Activated T-cell treated with anti-CD3 and anti-CD28 coated beads, Interleukin-2, amount 50 U/mL, for 4 hours (primary cell): ENCODE measurements at regions not wholly inside any gene's neighbourhood (a gene's known extent, or its start where the extent isn't known, plus 50 kb on each side); places are given as distances from the start of the nearest gene placed in this dataset.

Experiments
- ATAC-seq, 2 donors: fragments of 200-7000 bp; cut with Tn5 transposase; one replicate each; pipeline ENCODE4 v1.10.0; 2021
- DNase-seq: peaks from one replicate; pipeline ENCODE4 v3.0.0-alpha.2; 2020
- H3K27me3 Mint-ChIP-seq: one replicate; pipeline ENCODE4 v1.8.0; 2021; ENCODE audit warnings: low read depth, mixed read lengths
- H3K36me3 Mint-ChIP-seq: one replicate; pipeline ENCODE4 v1.8.0; 2022; ENCODE audit warnings: mixed read lengths; ENCODE audit not compliant: insufficient read depth
- H3K4me1 Mint-ChIP-seq: one replicate; pipeline ENCODE4 v1.8.0; 2021; ENCODE audit warnings: low read depth, mixed read lengths
- H3K4me3 Mint-ChIP-seq: one replicate; pipeline ENCODE4 v1.8.0; 2021; ENCODE audit warnings: mild to moderate bottlenecking, moderate library complexity, mixed read lengths
- H3K9me3 Mint-ChIP-seq: one replicate; pipeline ENCODE4 v1.8.0; 2021; ENCODE audit warnings: mixed read lengths

- H3K9me3 Mint-ChIP-seq = no peaks in the 10 kb centered on the region
- no peak for DNase-seq
- H3K27me3 Mint-ChIP-seq = peaks cover 19% of the 10 kb centered on the region
- no peaks in the 10 kb centered on the region for H3K36me3 Mint-ChIP-seq
- H3K4me3 Mint-ChIP-seq = no peak overlapping the region
- ATAC-seq = no peak
- H3K4me1 Mint-ChIP-seq = no peaks in the 10 kb centered on the region
Measured at GRCh38 chr11:70717936-70718595, 319.7 kb downstream of the CTTN start.

- no peaks in the 10 kb centered on the region for H3K9me3 Mint-ChIP-seq
- H3K4me1 Mint-ChIP-seq = no peaks in the 10 kb centered on the region
- no peak overlapping the region for H3K4me3 Mint-ChIP-seq
- H3K27me3 Mint-ChIP-seq = peaks cover 16% of the 10 kb centered on the region
- DNase-seq (no peak), ATAC-seq (no peak)
- no peaks in the 10 kb centered on the region for H3K36me3 Mint-ChIP-seq
Measured at GRCh38 chr11:70719516-70719915, 321.2 kb downstream of the CTTN start.

- Mint-ChIP-seq H3K36me3 (no peaks in the 10 kb centered on the region), H3K4me1 (no peaks in the 10 kb centered on the region), H3K4me3 (no peak overlapping the region), H3K27me3 (peaks cover 16% of the 10 kb centered on the region), H3K9me3 (no peaks in the 10 kb centered on the region)
- ATAC-seq (no peak), DNase-seq (no peak)
Measured at GRCh38 chr11:70720281-70720680, 322.0 kb downstream of the CTTN start.

- H3K27me3 Mint-ChIP-seq = peaks cover 14% of the 10 kb centered on the region
- H3K9me3 Mint-ChIP-seq = no peaks in the 10 kb centered on the region
- no peak for ATAC-seq
- DNase-seq = no peak
- no peaks in the 10 kb centered on the region for H3K36me3 Mint-ChIP-seq
- H3K4me1 Mint-ChIP-seq = no peaks in the 10 kb centered on the region
- H3K4me3 Mint-ChIP-seq = no peak overlapping the region
Measured at GRCh38 chr11:70721006-70721405, 322.7 kb downstream of the CTTN start.

GRCh38 chr11:70725278-70725677, 326.9 kb downstream of the CTTN start:
- H3K27me3 Mint-ChIP-seq = peaks cover 5% of the 10 kb centered on the region
- H3K9me3 Mint-ChIP-seq = no peaks in the 10 kb centered on the region
- ATAC-seq (no peak), DNase-seq (no peak)
- H3K36me3 Mint-ChIP-seq = no peaks in the 10 kb centered on the region
- no peaks in the 10 kb centered on the region for H3K4me1 Mint-ChIP-seq
- no peak overlapping the region for H3K4me3 Mint-ChIP-seq

GRCh38 chr11:70725739-70726138, 327.4 kb downstream of the CTTN start:
- H3K36me3 Mint-ChIP-seq = no peaks in the 10 kb centered on the region
- H3K27me3 Mint-ChIP-seq = peaks cover 5% of the 10 kb centered on the region
- no peaks in the 10 kb centered on the region for H3K4me1 Mint-ChIP-seq
- ATAC-seq (no peak), DNase-seq (no peak)
- H3K9me3 Mint-ChIP-seq = no peaks in the 10 kb centered on the region
- H3K4me3 Mint-ChIP-seq = no peak overlapping the region

GRCh38 chr11:70727021-70727420, 328.7 kb downstream of the CTTN start:
- no peaks in the 10 kb centered on the region for H3K9me3 Mint-ChIP-seq
- no peak for DNase-seq
- no peaks in the 10 kb centered on the region for H3K36me3 Mint-ChIP-seq
- H3K27me3 Mint-ChIP-seq = peaks cover 3% of the 10 kb centered on the region
- no peak for ATAC-seq
- H3K4me3 Mint-ChIP-seq = no peak overlapping the region
- no peaks in the 10 kb centered on the region for H3K4me1 Mint-ChIP-seq

GRCh38 chr11:70727899-70728620, 329.7 kb downstream of the CTTN start:
- no peaks in the 10 kb centered on the region for H3K36me3 Mint-ChIP-seq
- H3K4me3 Mint-ChIP-seq = no peak overlapping the region
- peaks cover 3% of the 10 kb centered on the region for H3K27me3 Mint-ChIP-seq
- H3K9me3 Mint-ChIP-seq = no peaks in the 10 kb centered on the region
- no peak for DNase-seq
- no peak for ATAC-seq
- H3K4me1 Mint-ChIP-seq = no peaks in the 10 kb centered on the region

- Mint-ChIP-seq H3K27me3 (peaks cover 3% of the 10 kb centered on the region), H3K4me1 (no peaks in the 10 kb centered on the region), H3K4me3 (no peak overlapping the region), H3K9me3 (no peaks in the 10 kb centered on the region), H3K36me3 (no peaks in the 10 kb centered on the region)
- no peak for ATAC-seq
- no peak for DNase-seq
Measured at GRCh38 chr11:70729949-70730348, 331.6 kb downstream of the CTTN start.

GRCh38 chr11:70730411-70730810, 332.1 kb downstream of the CTTN start:
- H3K4me3 Mint-ChIP-seq = no peak overlapping the region
- H3K27me3 Mint-ChIP-seq = peaks cover 3% of the 10 kb centered on the region
- no peaks in the 10 kb centered on the region for H3K9me3 Mint-ChIP-seq
- no peaks in the 10 kb centered on the region for H3K4me1 Mint-ChIP-seq
- no peaks in the 10 kb centered on the region for H3K36me3 Mint-ChIP-seq
- ATAC-seq (no peak), DNase-seq (no peak)

- no peak for ATAC-seq
- H3K9me3 Mint-ChIP-seq = no peaks in the 10 kb centered on the region
- H3K4me3 Mint-ChIP-seq = no peak overlapping the region
Measured at GRCh38 chr11:70731271-70732022, 333.1 kb downstream of the CTTN start.

GRCh38 chr11:70732023-70732880, 333.9 kb downstream of the CTTN start:
- Mint-ChIP-seq H3K4me1 (no peaks in the 10 kb centered on the region), H3K4me3 (no peak overlapping the region), H3K27me3 (peaks cover 6% of the 10 kb centered on the region), H3K36me3 (no peaks in the 10 kb centered on the region), H3K9me3 (no peaks in the 10 kb centered on the region)
- peak in 1 of 2 donors; percentile 14 for ATAC-seq
- DNase-seq = no peak

More at GRCh38 chr11:70731271-70732022, 333.1 kb downstream of the CTTN start:
- Mint-ChIP-seq H3K4me1 (no peaks in the 10 kb centered on the region), H3K27me3 (peaks cover 6% of the 10 kb centered on the region), H3K36me3 (no peaks in the 10 kb centered on the region)
- DNase-seq = no peak

- DNase-seq = no peak
- Mint-ChIP-seq H3K4me3 (no peak overlapping the region), H3K27me3 (peaks cover 3% of the 10 kb centered on the region), H3K4me1 (no peaks in the 10 kb centered on the region), H3K9me3 (no peaks in the 10 kb centered on the region), H3K36me3 (no peaks in the 10 kb centered on the region)
- ATAC-seq = no peak
Measured at GRCh38 chr11:70732881-70733196, 334.5 kb downstream of the CTTN start.
